GM12878 (cell line): ENCODE measurements at regions not wholly inside any gene's neighbourhood (a gene's known extent, or its start where the extent isn't known, plus 50 kb on each side); places are given as distances from the start of the nearest gene placed in this dataset.

Experiments
- ATAC-seq: fragments of 200-7000 bp; cut with Tn5 transposase; 3 replicates; pipeline ENCODE4 v1.9.1; 2020; ENCODE audit warnings: mild to moderate bottlenecking, moderate library complexity
- BruUV-seq: library from RNA; stranded (reverse); fragments of 400-500 nt; replicated peaks from 2 replicates; lab custom pipeline; 2021; lab: Mats Ljungman, UMichigan
- CTCF ChIA-PET: fragments of 300-600 bp; sonication (Branson Sonifier 250); formaldehyde crosslinking; extraction: SDS; loops from one replicate; lab custom pipeline; 2021; ENCODE audit warnings: inconsistent platforms; lab: Yijun Ruan, JAX
- POLR2A ChIA-PET: fragments of 350-600 bp; formaldehyde crosslinking; extraction: SDS; loops from one replicate; lab custom pipeline; 2021; ENCODE audit warnings: inconsistent platforms; lab: Charles Lee
- RAD21 ChIA-PET: fragments of 300-600 bp; sonication (Branson Sonifier 250); formaldehyde crosslinking; loops from one replicate; lab custom pipeline; 2023; ENCODE audit warnings: antibody characterized with exemption; ENCODE audit not compliant: unreplicated experiment; lab: Charles Lee
- SMC1A ChIA-PET: fragments of 300-600 bp; sonication (Branson Sonifier 250); formaldehyde crosslinking; loops from one replicate; lab custom pipeline; 2023; ENCODE audit not compliant: unreplicated experiment, uncharacterized antibody; lab: Charles Lee
- DNase-seq: peaks from one replicate; pipeline ENCODE4 v3.0.0-alpha.2; 2011; ENCODE audit warnings: low read depth, low spot score
- FAIRE-seq: peaks from 3 replicates; lab custom pipeline; 2011; peaks lifted over from hg19 to GRCh38; lab: Jason Lieb, UNC
- H2AFZ ChIP-seq: 2 replicates; pipeline ENCODE4 v1.6.0; 2011; ENCODE audit warnings: low read depth, low read length, control low read depth; ENCODE audit not compliant: control insufficient read depth
- H3K27ac ChIP-seq: 2 replicates; pipeline ENCODE4 v1.5.1; 2011; ENCODE audit warnings: control low read depth; ENCODE audit not compliant: control insufficient read depth, insufficient read depth
- H3K27me3 ChIP-seq, 2 experiments: replicated peaks in 1 of 2; 2 replicates each; pipeline versions ENCODE4 v1.6.0 to v1.6.1; 2011; ENCODE audit warnings: low read length in 1 of 2; ENCODE audit not compliant: control insufficient read depth in 2 of 2, insufficient read depth in 2 of 2
- H3K36me3 ChIP-seq, 2 experiments: 2 replicates each; pipeline ENCODE4 v1.5.1; 2011; ENCODE audit warnings: low read length in 1 of 2; ENCODE audit not compliant: control insufficient read depth in 2 of 2, insufficient read depth in 2 of 2
- H3K4me1 ChIP-seq: 2 replicates; pipeline ENCODE4 v1.6.1; 2011; ENCODE audit warnings: mild to moderate bottlenecking, low read length, moderate library complexity, mixed read lengths; ENCODE audit not compliant: control insufficient read depth, insufficient read depth
- H3K4me2 ChIP-seq: 2 replicates; pipeline ENCODE4 v1.6.0; 2011; ENCODE audit warnings: control low read depth; ENCODE audit not compliant: control insufficient read depth, insufficient read depth
- H3K4me3 ChIP-seq: fragments of 200-600 bp; sonication (generic); 2 replicates; pipeline ENCODE4 v1.5.1; 2016
- H3K79me2 ChIP-seq: 2 replicates; pipeline ENCODE4 v1.6.0; 2011; ENCODE audit warnings: low read length; ENCODE audit not compliant: control insufficient read depth, insufficient read depth
- H3K9ac ChIP-seq: 2 replicates; pipeline ENCODE4 v1.8.0; 2011; ENCODE audit warnings: low read length, control low read depth, mixed read lengths; ENCODE audit not compliant: control insufficient read depth, insufficient read depth
- H3K9me3 ChIP-seq: replicated peaks from 3 replicates; pipeline ENCODE4 v1.5.1; 2011; ENCODE audit warnings: mild to moderate bottlenecking, low read length; ENCODE audit not compliant: control insufficient read depth, insufficient read depth
- H4K20me1 ChIP-seq: 2 replicates; pipeline ENCODE4 v1.6.0; 2011; ENCODE audit not compliant: control insufficient read depth, insufficient read depth
- EZH2 ChIP-seq: IDR thresholded peaks from 2 replicates; pipeline ENCODE4 v1.6.1; 2012; ENCODE audit warnings: low read depth, mild to moderate bottlenecking, control low read depth, inconsistent platforms, low read length, borderline replicate concordance; ENCODE audit not compliant: control insufficient read depth
- FOS ChIP-seq: IDR thresholded peaks from 3 replicates; pipeline ENCODE4 v1.6.1; 2011; ENCODE audit warnings: borderline replicate concordance; ENCODE audit not compliant: insufficient read length; ENCODE audit errors: extremely low read depth
- KLF5 ChIP-seq: fragments of 450-650 bp; IDR thresholded peaks from 2 replicates; pipeline ENCODE4 v1.6.1; 2014; ENCODE audit warnings: mild to moderate bottlenecking; ENCODE audit not compliant: partially characterized antibody
- PML ChIP-seq: IDR thresholded peaks from 2 replicates; pipeline ENCODE4 v1.6.1; 2012; ENCODE audit warnings: low read length, inconsistent platforms
- PRDM15 ChIP-seq: fragments of 450-650 bp; formaldehyde crosslinking; IDR thresholded peaks from 2 replicates; pipeline ENCODE4 v1.4.0; 2020; ENCODE audit warnings: mild to moderate bottlenecking, moderate library complexity
- RCOR1 ChIP-seq: conservative IDR thresholded peaks from 2 replicates; pipeline ENCODE4 v1.6.1; 2012; ENCODE audit warnings: low read depth, low read length, improper control_type of control experiment
- SMAD1 ChIP-seq: fragments of 450-650 bp; IDR thresholded peaks from 2 replicates; pipeline ENCODE4 v1.6.1; 2018; ENCODE audit warnings: mild to moderate bottlenecking, low read depth; ENCODE audit not compliant: partially characterized antibody
- SMAD5 ChIP-seq: IDR thresholded peaks from 2 replicates; pipeline ENCODE4 v1.6.1; 2016; ENCODE audit warnings: antibody characterized with exemption, low read depth
- SP1 ChIP-seq: IDR thresholded peaks from one replicate; pipeline ENCODE4 v1.6.1; 2011; ENCODE audit warnings: low read depth, low read length
- ZNF592 ChIP-seq: fragments of 450-650 bp; IDR thresholded peaks from 2 replicates; pipeline ENCODE4 v1.6.1; 2017; ENCODE audit warnings: mild to moderate bottlenecking, moderate library complexity
- ZZZ3 ChIP-seq: IDR thresholded peaks from 2 replicates; pipeline ENCODE4 v1.6.1; 2011; ENCODE audit warnings: low read depth; ENCODE audit not compliant: control insufficient read depth, insufficient read length
- WGBS: methylation state at CpG from one replicate; pipeline ENCODE4 v1.1.6; 2016; ENCODE audit warnings: low lambda C conversion rate; ENCODE audit not compliant: insufficient replicate concordance, insufficient coverage; ENCODE audit errors: missing lambda C conversion rate; 5-methylcytosine and 5-hydroxymethylcytosine counted together
- in situ Hi-C: fragments of 300-500 bp; cut with MboI; formaldehyde crosslinking; loops from 9 replicates; pipeline ENCODE4 v1.14.3; 2018; ENCODE audit warnings: mixed read lengths
- intact Hi-C: fragments of 100-400 bp; cut with micrococcal nuclease; formaldehyde crosslinking; loops from one replicate; pipeline ENCODE4 v1.14.2; 2022; ENCODE audit not compliant: unreplicated experiment

GRCh38 chr11:134531327-134532130 lies 119.5 kb upstream of the B3GAT1 start (continued):
- TF ChIP-seq PRDM15 (CRISPR knock-in tag) (no peak), SMAD5 (no peak), FOS (no peak)

- SMC1A ChIA-PET = no interaction called here
Measured at GRCh38 chr11:134530636-134531326, 118.7 kb upstream of the B3GAT1 start.

More at GRCh38 chr11:134530636-134531326, 118.7 kb upstream of the B3GAT1 start:
- ATAC-seq (no peak), FAIRE-seq (no peak), DNase-seq (no peak)
- H3K4me1 ChIP-seq = no peaks in the 10 kb centered on the region
- H2AFZ ChIP-seq = no peak overlapping the region
- H3K79me2 ChIP-seq = no peaks in the 10 kb centered on the region
- intact Hi-C loops (no loop called here), in situ Hi-C loops (no loop called here)
- H4K20me1 ChIP-seq = no peaks in the 10 kb centered on the region; the same call in 1 of the 2 replicates
- H3K4me3 ChIP-seq = no peak overlapping the region
- no peaks in the 10 kb centered on the region for H3K36me3 ChIP-seq
- no peaks in the 10 kb centered on the region for H3K9me3 ChIP-seq
- no peaks in the 10 kb centered on the region; a peak in 1 of 4 replicates for H3K27me3 ChIP-seq
- no peak for TF ChIP-seq RCOR1
- TF ChIP-seq SP1 = no peak
- TF ChIP-seq KLF5 = no peak
- no peak for TF ChIP-seq ZNF592
- TF ChIP-seq ZZZ3 = no peak
- no peak for TF ChIP-seq SMAD1
- no peak for TF ChIP-seq PML
- no peak for TF ChIP-seq EZH2
- no TSS peak for BruUV-seq
- 33% methylated on average over 14 of the region's 14 CpGs for WGBS
- H3K9ac ChIP-seq = no peak overlapping the region
- ChIA-PET RAD21 (no interaction called here), POLR2A (no interaction called here), CTCF (no interaction called here)
- H3K27ac ChIP-seq = no peak overlapping the region
- no peak overlapping the region for H3K4me2 ChIP-seq
